SK-N-SH (cell line): ENCODE measurements at regions not wholly inside any gene's neighbourhood (a gene's known extent, or its start where the extent isn't known, plus 50 kb on each side); places are given as distances from the start of the nearest gene placed in this dataset.
"Not testable (repeated sequence)": the region's sequence is repeated elsewhere in the genome, so short reads cannot be mapped to it uniquely, and the experiment has no call there.

ENCODE experiments used
- CTCF ChIA-PET: fragments of 300-600, 350-600 bp; formaldehyde crosslinking; extraction: SDS; loops from one replicate; lab custom pipeline; 2021; lab: Yijun Ruan, JAX
- POLR2A ChIA-PET: fragments of 350-600 bp; sonication (Branson Sonifier 250); formaldehyde crosslinking; extraction: SDS; loops from one replicate; lab custom pipeline; 2020; ENCODE audit warnings: antibody characterized with exemption, inconsistent platforms; lab: Yijun Ruan, JAX
- DNase-seq: peaks from one replicate; pipeline ENCODE4 v3.0.0; 2012
- H2AFZ ChIP-seq: fragments of 200-600 bp; sonication (generic); 2 replicates; pipeline ENCODE4 v1.8.1; 2016; ENCODE audit warnings: antibody characterized with exemption, mild to moderate bottlenecking, low read depth
- H3F3A ChIP-seq: fragments of 200-600 bp; sonication (generic); replicated peaks from 2 replicates; pipeline ENCODE3; 2016; ENCODE audit warnings: antibody characterized with exemption, mild to moderate bottlenecking; ENCODE audit not compliant: insufficient read depth
- H3K27ac ChIP-seq, 2 experiments: fragments of 200-500 bp in 1 of 2; fragments of 200-600 bp in 1 of 2; sonication (Bioruptor generic) in 1 of 2; sonication (generic), shearing (Covaris generic) in 1 of 2; 2 replicates each; pipeline versions ENCODE4 v1.5.1 to v1.6.1; 2014 to 2016; ENCODE audit warnings: low read depth in 2 of 2, inconsistent platforms in 1 of 2, low read length in 1 of 2, mild to moderate bottlenecking in 1 of 2, mixed read lengths in 1 of 2
- H3K27me3 ChIP-seq: fragments of 200-600 bp; sonication (generic), shearing (Covaris generic); 2 replicates; pipeline ENCODE4 v1.6.1; 2016; ENCODE audit warnings: mixed run types; ENCODE audit not compliant: insufficient read depth
- H3K36me3 ChIP-seq, 2 experiments: fragments of 200-500 bp in 1 of 2; fragments of 200-600 bp in 1 of 2; sonication (Bioruptor generic) in 1 of 2; sonication (generic) in 1 of 2; replicated peaks in 1 of 2; 2 replicates each; pipeline versions ENCODE3 to v1.5.1; 2014 to 2016; ENCODE audit warnings: low read length in 1 of 2, mild to moderate bottlenecking in 1 of 2; ENCODE audit not compliant: insufficient read depth in 2 of 2, control insufficient read depth in 1 of 2
- H3K4me1 ChIP-seq, 2 experiments: fragments of 200-500 bp in 1 of 2; fragments of 200-600 bp in 1 of 2; sonication (Bioruptor generic) in 1 of 2; sonication (generic), shearing (Covaris generic) in 1 of 2; 2 replicates each; pipeline versions ENCODE4 v1.5.1 to v1.6.1; 2014 to 2016; ENCODE audit warnings: low read depth in 1 of 2, low read length in 1 of 2, mixed run types in 1 of 2; ENCODE audit not compliant: insufficient read depth in 2 of 2, control insufficient read depth in 1 of 2
- H3K4me2 ChIP-seq: fragments of 200-600 bp; sonication (generic), shearing (Covaris generic); 2 replicates; pipeline ENCODE4 v1.6.1; 2017; ENCODE audit warnings: mixed run types
- H3K4me3 ChIP-seq, 2 experiments: fragments of 200-500 bp in 1 of 2; fragments of 200-600 bp in 1 of 2; sonication (Bioruptor generic) in 1 of 2; sonication (generic), shearing (Covaris generic) in 1 of 2; 2 replicates each; pipeline versions ENCODE4 v1.5.1 to v1.8.1; 2014 to 2016; ENCODE audit warnings: low read depth in 2 of 2, inconsistent platforms in 1 of 2, low read length in 1 of 2, mild to moderate bottlenecking in 1 of 2, mixed read lengths in 1 of 2, moderate library complexity in 1 of 2
- H3K79me2 ChIP-seq: fragments of 200-600 bp; sonication (generic); 2 replicates; pipeline ENCODE4 v1.8.1; 2017; ENCODE audit warnings: mild to moderate bottlenecking; ENCODE audit not compliant: insufficient read depth
- H3K9ac ChIP-seq: fragments of 200-600 bp; sonication (generic); 2 replicates; pipeline ENCODE4 v1.6.1; 2017; ENCODE audit warnings: mixed run types
- H3K9me2 ChIP-seq: fragments of 200-600 bp; sonication (generic); 2 replicates; pipeline ENCODE4 v1.6.1; 2017; ENCODE audit warnings: mixed run types
- H3K9me3 ChIP-seq: fragments of 200-600 bp; sonication (generic); 2 replicates; pipeline ENCODE4 v1.6.1; 2017; ENCODE audit warnings: mixed run types, mild to moderate bottlenecking, moderate library complexity
- H4K20me1 ChIP-seq: fragments of 200-600 bp; sonication (generic); 2 replicates; pipeline ENCODE4 v1.6.1; 2017; ENCODE audit warnings: mild to moderate bottlenecking, mixed run types; ENCODE audit not compliant: insufficient read depth
- CTCF ChIP-seq: fragments of 200-600 bp; sonication (generic); IDR thresholded peaks from 2 replicates; pipeline ENCODE4 v1.6.1; 2017; ENCODE audit warnings: antibody characterized with exemption, mild to moderate bottlenecking, moderate library complexity
- ELF1 ChIP-seq: IDR thresholded peaks from 2 replicates; pipeline ENCODE4 v1.4.0; 2012
- GATA2 ChIP-seq: sonication (generic); formaldehyde crosslinking; IDR thresholded peaks from 2 replicates; pipeline ENCODE4 v1.5.0; 2020; ENCODE audit warnings: mild to moderate bottlenecking, missing genetic modification reagents
- MXI1 ChIP-seq: IDR thresholded peaks from 2 replicates; pipeline ENCODE4 v1.6.1; 2012; ENCODE audit warnings: mild to moderate bottlenecking, low read depth, low read length, improper control_type of control experiment
- SIN3A ChIP-seq: IDR thresholded peaks from 2 replicates; pipeline ENCODE4 v1.6.1; 2012; ENCODE audit warnings: low read depth, mild to moderate bottlenecking, low read length, moderate library complexity, borderline replicate concordance
- YY1 ChIP-seq: IDR thresholded peaks from 2 replicates; pipeline ENCODE4 v1.4.0; 2012; ENCODE audit warnings: low read depth, mild to moderate bottlenecking
- ZBTB33 ChIP-seq: IDR thresholded peaks from 2 replicates; pipeline ENCODE4 v1.4.0; 2012; ENCODE audit warnings: low read depth, borderline replicate concordance
- WGBS: methylation state at CpG from one replicate; pipeline ENCODE4 v1.1.6; 2017; ENCODE audit warnings: low lambda C conversion rate; 5-methylcytosine and 5-hydroxymethylcytosine counted together

DNA sequence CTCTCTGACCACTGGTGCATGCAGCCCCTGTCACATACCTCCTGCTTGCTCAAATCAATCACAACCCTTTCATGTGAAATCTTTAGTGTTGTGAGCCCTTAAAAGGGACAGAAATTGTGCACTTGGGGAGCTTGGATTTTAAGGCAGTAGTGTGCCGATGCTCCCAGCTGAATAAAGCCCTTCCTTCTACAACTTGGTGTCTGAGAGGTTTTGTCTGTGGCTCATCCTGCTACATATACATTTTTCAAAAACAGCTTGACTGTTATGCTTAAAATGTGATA is 413.8 kb downstream of the DAD1 start:
- H3K4me1 ChIP-seq, POLR2A ChIA-PET, H2AFZ ChIP-seq, DNase-seq, H3K9me2 ChIP-seq, H3K27me3 ChIP-seq, H3K36me3 ChIP-seq, H3K79me2 ChIP-seq, H3K4me2 ChIP-seq, H3K9me3 ChIP-seq, CTCF ChIA-PET, H3F3A ChIP-seq, H4K20me1 ChIP-seq, H3K4me3 ChIP-seq, H3K9ac ChIP-seq, H3K27ac ChIP-seq: not testable (repeated sequence)
- 9% methylated on average over 1 of the region's 1 CpG for WGBS

GRCh38 chr14:22174412-22175277 is 414.4 kb downstream of the DAD1 start:
- Histone ChIP-seq H3K36me3 (no peaks in the 10 kb centered on the region), H3K79me2 (no peaks in the 10 kb centered on the region), H3K4me2 (no peak overlapping the region), H3K9me3 (no peaks in the 10 kb centered on the region), H3K27me3 (0 out of 2 replicates have a peak, but pooled peaks cover 5% of the 10 kb centered on the region), H4K20me1 (no peaks in the 10 kb centered on the region), H3F3A (no peaks in the 10 kb centered on the region), H3K4me3 (no peak overlapping the region), H3K4me1 (no peaks in the 10 kb centered on the region), H2AFZ (no peak overlapping the region), H3K27ac (no peak overlapping the region), H3K9me2 (no peaks in the 10 kb centered on the region), H3K9ac (no peak overlapping the region)
- TF ChIP-seq ZBTB33 (no peak), ELF1 (no peak), CTCF (no peak), GATA2 (CRISPR knock-in tag) (no peak), YY1 (no peak), SIN3A (no peak), MXI1 (no peak)
- CTCF ChIA-PET: no interaction called here
- POLR2A ChIA-PET: no interaction called here
- WGBS: 3% methylated on average over 8 of the region's 8 CpGs
- no peak for DNase-seq
